WTC11 (cell line): ENCODE measurements at regions not wholly inside any gene's neighbourhood (a gene's known extent, or its start where the extent isn't known, plus 50 kb on each side); places are given as distances from the start of the nearest gene placed in this dataset.

Experiments used
- ATF1 ChIP-seq: sonication (generic); formaldehyde crosslinking; IDR thresholded peaks from 2 replicates; pipeline ENCODE4 v1.8.1; 2023; ENCODE audit warnings: mild to moderate bottlenecking, moderate library complexity, missing genetic modification reagents
- CBFB ChIP-seq: sonication (generic); formaldehyde crosslinking; IDR thresholded peaks from 2 replicates; pipeline ENCODE4 v1.8.1; 2022; ENCODE audit warnings: mild to moderate bottlenecking, low read depth, missing genetic modification reagents
- HMGA2 ChIP-seq: fragments of 250-450 bp; sonication (Bioruptor Pico); IDR thresholded peaks from 2 replicates; pipeline ENCODE4 v1.4.0; 2021; ENCODE audit warnings: mild to moderate bottlenecking, moderate library complexity
- ZNF423 ChIP-seq: fragments of 250-450 bp; sonication (Bioruptor Pico); IDR thresholded peaks from 2 replicates; pipeline ENCODE4 v2.1.2; 2022; ENCODE audit warnings: mild to moderate bottlenecking, moderate library complexity
- TF ChIP-seq, protein P1 (sequence below): fragments of 200-600 bp; IDR thresholded peaks from 2 replicates; pipeline ENCODE4 v1.8.0; 2022; ENCODE audit warnings: antibody characterized with exemption
- TF ChIP-seq, protein P2 (sequence below): sonication (generic); formaldehyde crosslinking; IDR thresholded peaks from 2 replicates; pipeline ENCODE4 v1.8.1; 2022; ENCODE audit warnings: low read depth, missing genetic modification reagents, borderline replicate concordance
- TF ChIP-seq, protein P3 (sequence below): fragments of 250-450 bp; sonication (Bioruptor Pico); IDR thresholded peaks from 2 replicates; pipeline ENCODE4 v2.1.2; 2022; ENCODE audit warnings: mild to moderate bottlenecking, moderate library complexity

DNA sequence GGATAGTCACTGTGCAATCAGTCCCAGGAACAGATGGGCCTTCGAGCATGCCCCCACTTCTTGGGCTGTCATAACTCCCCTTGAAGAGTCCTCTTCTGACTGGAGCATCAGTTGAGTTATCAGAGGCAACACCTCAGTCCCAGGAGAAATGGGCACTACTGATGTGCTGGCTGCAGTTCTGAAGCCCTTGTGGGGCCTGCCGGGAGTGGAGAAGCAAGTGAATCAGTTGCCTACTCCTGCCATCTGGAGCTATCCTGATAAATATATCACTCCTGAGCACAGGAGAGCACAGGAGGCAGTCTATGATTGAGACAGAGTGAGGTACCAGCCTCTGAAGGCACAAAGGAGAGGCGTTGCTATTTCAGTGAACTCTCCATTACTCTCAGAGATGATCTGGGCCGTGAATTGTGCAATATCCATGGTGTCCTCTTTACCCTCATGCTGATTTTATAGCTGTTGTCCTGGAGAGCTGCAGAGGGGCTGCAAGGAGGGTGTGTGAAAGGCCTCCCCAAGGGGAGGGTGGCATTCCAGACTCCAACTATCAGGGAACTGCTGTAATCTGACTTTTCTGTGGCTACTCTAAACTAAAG lies 344.2 kb upstream of the ROPN1 start:
- TF ChIP-seq, protein P1, sequence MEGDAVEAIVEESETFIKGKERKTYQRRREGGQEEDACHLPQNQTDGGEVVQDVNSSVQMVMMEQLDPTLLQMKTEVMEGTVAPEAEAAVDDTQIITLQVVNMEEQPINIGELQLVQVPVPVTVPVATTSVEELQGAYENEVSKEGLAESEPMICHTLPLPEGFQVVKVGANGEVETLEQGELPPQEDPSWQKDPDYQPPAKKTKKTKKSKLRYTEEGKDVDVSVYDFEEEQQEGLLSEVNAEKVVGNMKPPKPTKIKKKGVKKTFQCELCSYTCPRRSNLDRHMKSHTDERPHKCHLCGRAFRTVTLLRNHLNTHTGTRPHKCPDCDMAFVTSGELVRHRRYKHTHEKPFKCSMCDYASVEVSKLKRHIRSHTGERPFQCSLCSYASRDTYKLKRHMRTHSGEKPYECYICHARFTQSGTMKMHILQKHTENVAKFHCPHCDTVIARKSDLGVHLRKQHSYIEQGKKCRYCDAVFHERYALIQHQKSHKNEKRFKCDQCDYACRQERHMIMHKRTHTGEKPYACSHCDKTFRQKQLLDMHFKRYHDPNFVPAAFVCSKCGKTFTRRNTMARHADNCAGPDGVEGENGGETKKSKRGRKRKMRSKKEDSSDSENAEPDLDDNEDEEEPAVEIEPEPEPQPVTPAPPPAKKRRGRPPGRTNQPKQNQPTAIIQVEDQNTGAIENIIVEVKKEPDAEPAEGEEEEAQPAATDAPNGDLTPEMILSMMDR: no peak
- TF ChIP-seq CBFB (CRISPR knock-in tag): no peak
- TF ChIP-seq, protein P2, sequence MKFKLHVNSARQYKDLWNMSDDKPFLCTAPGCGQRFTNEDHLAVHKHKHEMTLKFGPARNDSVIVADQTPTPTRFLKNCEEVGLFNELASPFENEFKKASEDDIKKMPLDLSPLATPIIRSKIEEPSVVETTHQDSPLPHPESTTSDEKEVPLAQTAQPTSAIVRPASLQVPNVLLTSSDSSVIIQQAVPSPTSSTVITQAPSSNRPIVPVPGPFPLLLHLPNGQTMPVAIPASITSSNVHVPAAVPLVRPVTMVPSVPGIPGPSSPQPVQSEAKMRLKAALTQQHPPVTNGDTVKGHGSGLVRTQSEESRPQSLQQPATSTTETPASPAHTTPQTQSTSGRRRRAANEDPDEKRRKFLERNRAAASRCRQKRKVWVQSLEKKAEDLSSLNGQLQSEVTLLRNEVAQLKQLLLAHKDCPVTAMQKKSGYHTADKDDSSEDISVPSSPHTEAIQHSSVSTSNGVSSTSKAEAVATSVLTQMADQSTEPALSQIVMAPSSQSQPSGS: no peak
- TF ChIP-seq, protein P3, sequence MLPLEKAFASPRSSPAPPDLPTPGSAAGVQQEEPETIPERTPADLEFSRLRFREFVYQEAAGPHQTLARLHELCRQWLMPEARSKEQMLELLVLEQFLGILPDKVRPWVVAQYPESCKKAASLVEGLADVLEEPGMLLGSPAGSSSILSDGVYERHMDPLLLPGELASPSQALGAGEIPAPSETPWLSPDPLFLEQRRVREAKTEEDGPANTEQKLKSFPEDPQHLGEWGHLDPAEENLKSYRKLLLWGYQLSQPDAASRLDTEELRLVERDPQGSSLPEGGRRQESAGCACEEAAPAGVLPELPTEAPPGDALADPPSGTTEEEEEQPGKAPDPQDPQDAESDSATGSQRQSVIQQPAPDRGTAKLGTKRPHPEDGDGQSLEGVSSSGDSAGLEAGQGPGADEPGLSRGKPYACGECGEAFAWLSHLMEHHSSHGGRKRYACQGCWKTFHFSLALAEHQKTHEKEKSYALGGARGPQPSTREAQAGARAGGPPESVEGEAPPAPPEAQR: no peak
- TF ChIP-seq ATF1: no peak
- TF ChIP-seq HMGA2 (CRISPR knock-in tag): no peak
- TF ChIP-seq ZNF423 (CRISPR knock-in tag): no peak
